ENCODE measurements at regions not wholly inside any gene's neighbourhood (a gene's known extent, or its start where the extent isn't known, plus 50 kb on each side); places are given as distances from the start of the nearest gene placed in this dataset.

DNA sequence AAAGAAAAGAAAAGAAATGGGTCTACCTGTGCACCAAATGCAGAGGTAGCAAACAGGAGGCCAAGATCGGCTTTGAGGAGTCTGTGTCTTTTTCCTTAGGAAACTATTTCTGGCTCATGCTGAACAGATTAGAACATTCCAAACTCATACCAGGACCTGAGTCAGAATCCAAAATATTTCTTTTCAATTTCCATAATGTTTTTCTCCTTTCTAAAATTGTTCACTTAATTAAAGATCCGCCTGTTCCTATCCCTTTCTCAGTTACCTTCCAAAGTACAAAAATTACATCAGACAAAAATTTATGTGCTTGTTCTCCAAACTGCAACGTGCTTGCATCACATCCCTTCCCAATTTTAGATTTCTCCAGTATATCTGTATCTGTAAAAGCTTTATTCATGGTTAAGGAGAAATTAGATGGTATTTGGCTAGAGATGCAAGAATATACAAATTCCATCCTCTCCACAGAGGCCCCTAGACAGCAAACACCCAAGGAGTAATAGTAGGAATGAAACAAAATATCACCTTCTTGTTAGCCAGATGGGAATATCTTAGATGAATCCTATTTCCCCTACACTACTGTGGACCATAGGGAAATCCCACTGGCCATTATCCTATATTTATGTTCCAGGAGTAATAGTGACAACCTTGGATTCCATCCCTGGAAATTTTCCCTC lies 130.6 kb downstream of the LNPK start:
- Histone ChIP-seq H2AFZ (ENCODE audit: low read depth, low read length, poor library complexity, severe bottlenecking) (no peak overlapping the region), H3K27me3 (ENCODE audit: insufficient read depth, low read length) (no peaks in the 10 kb centered on the region), H3K27ac (ENCODE audit: low read depth, low read length) (no peak overlapping the region), H3K4me2 (ENCODE audit: low read length) (no peak overlapping the region), H3K36me3 (ENCODE audit: control insufficient read depth in 1 of 2, insufficient read depth in 2 of 2, low read length in 2 of 2) (no peaks in the 10 kb centered on the region), H4K20me1 (ENCODE audit: insufficient read depth) (no peaks in the 10 kb centered on the region), H3K9me2 (ENCODE audit: insufficient read depth) (no peaks in the 10 kb centered on the region), H3K9me3 (ENCODE audit: control insufficient read depth in 1 of 2, insufficient read depth in 1 of 2, low read depth in 1 of 2, low read length in 2 of 2) (no peaks in the 10 kb centered on the region), H3K79me2 (ENCODE audit: insufficient read depth, low read length) (no peaks in the 10 kb centered on the region), H3K4me3 (replicated peaks in 1 of 2; ENCODE audit: low read depth in 1 of 2, low read length in 2 of 2) (no peak overlapping the region), H3K4me1 (ENCODE audit: control insufficient read depth in 1 of 2, insufficient read depth in 2 of 2, low read length in 2 of 2) (no peaks in the 10 kb centered on the region), H3K9ac (ENCODE audit: low read length) (no peak overlapping the region)
- no TSS peak for BruUV-seq (replicated peaks)
- POLR2A ChIA-PET = no interaction called here
- RAD21 ChIA-PET (ENCODE audit: low non-redundant PET in 1 of 2, low total read pairs in 2 of 2, uncharacterized antibody in 2 of 2, unreplicated experiment in 2 of 2) = no interaction called here
- no peak for DNase-seq (ENCODE audit: low read depth, low spot score)
- TF ChIP-seq SIN3A (IDR thresholded peaks at IDR 0.05; ENCODE audit: low read depth) (no peak), SP1 (IDR thresholded peaks at IDR 0.05; ENCODE audit: low read depth) (no peak), YY1 (IDR thresholded peaks at IDR 0.05; ENCODE audit: extremely low read depth, insufficient replicate concordance, low read depth, low read length) (no peak), ZFX (IDR thresholded peaks at IDR 0.05) (no peak), JUND (IDR thresholded peaks at IDR 0.05) (no peak), POLR2AphosphoS5 (IDR thresholded peaks at IDR 0.05; ENCODE audit: low read depth, low read length) (no peak), EZH2phosphoT487 (IDR thresholded peaks at IDR 0.05; ENCODE audit: borderline replicate concordance) (no peak), POLR2A (IDR thresholded peaks at IDR 0.05; ENCODE audit: borderline replicate concordance, extremely low read depth, insufficient read depth, insufficient read length) (no peak)
- ATAC-seq = no peak
- CTCF ChIA-PET = no interaction called here
- intact Hi-C loops (cut with micrococcal nuclease) = no loop called here

DNA sequence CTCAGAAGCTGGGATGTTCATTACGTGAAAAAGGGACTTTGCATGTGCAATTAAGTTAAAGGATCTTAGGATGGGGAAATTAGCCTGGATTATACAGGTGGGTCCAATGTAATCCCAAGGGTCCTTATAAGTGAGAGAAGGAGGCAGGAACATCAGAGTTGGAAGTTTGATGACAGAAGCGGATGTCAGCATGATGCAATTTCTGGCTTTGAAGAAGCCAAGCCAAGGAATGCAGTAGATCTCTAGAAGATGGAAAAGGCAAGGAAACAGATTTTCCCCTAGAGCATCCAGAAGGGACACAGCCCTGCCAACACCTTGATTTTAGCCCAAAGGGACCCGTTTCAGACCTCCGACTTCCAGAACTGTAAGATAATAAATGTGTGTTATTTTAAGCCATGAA lies 136.4 kb downstream of the LNPK start:
- ATAC-seq (no peak), DNase-seq (ENCODE audit: low read depth, low spot score) (no peak)
- intact Hi-C loops (cut with micrococcal nuclease) = no loop called here
- Histone ChIP-seq H3K27ac (ENCODE audit: low read depth, low read length) (no peak overlapping the region), H4K20me1 (ENCODE audit: insufficient read depth) (no peaks in the 10 kb centered on the region), H3K79me2 (ENCODE audit: insufficient read depth, low read length) (no peaks in the 10 kb centered on the region), H3K9me2 (ENCODE audit: insufficient read depth) (no peaks in the 10 kb centered on the region), H3K4me2 (ENCODE audit: low read length) (no peak overlapping the region), H2AFZ (ENCODE audit: low read depth, low read length, poor library complexity, severe bottlenecking) (no peak overlapping the region), H3K4me1 (ENCODE audit: control insufficient read depth in 1 of 2, insufficient read depth in 2 of 2, low read length in 2 of 2) (no peaks in the 10 kb centered on the region), H3K36me3 (ENCODE audit: control insufficient read depth in 1 of 2, insufficient read depth in 2 of 2, low read length in 2 of 2) (no peaks in the 10 kb centered on the region), H3K9ac (ENCODE audit: low read length) (no peak overlapping the region), H3K9me3 (ENCODE audit: control insufficient read depth in 1 of 2, insufficient read depth in 1 of 2, low read depth in 1 of 2, low read length in 2 of 2) (no peaks in the 10 kb centered on the region), H3K4me3 (replicated peaks in 1 of 2; ENCODE audit: low read depth in 1 of 2, low read length in 2 of 2) (no peak overlapping the region), H3K27me3 (ENCODE audit: insufficient read depth, low read length) (no peaks in the 10 kb centered on the region)
- ChIA-PET POLR2A (no interaction called here), CTCF (no interaction called here), RAD21 (ENCODE audit: low non-redundant PET in 1 of 2, low total read pairs in 2 of 2, uncharacterized antibody in 2 of 2, unreplicated experiment in 2 of 2) (no interaction called here)
- TF ChIP-seq CEBPB (IDR thresholded peaks at IDR 0.05; ENCODE audit: low read depth) (no peak), TCF7L2 (IDR thresholded peaks at IDR 0.05; ENCODE audit: borderline replicate concordance, extremely low read depth, insufficient read depth, insufficient read length) (no peak)
- no TSS peak for BruUV-seq (replicated peaks)
